OCI-LY3 (cell line): ENCODE measurements at regions not wholly inside any gene's neighbourhood (a gene's known extent, or its start where the extent isn't known, plus 50 kb on each side); places are given as distances from the start of the nearest gene placed in this dataset.

Source experiments
- H2AFZ ChIP-seq: fragments of 200-600, 300-600 bp; shearing (Covaris generic); 2 replicates; pipeline ENCODE4 v1.6.0; 2014; ENCODE audit warnings: antibody characterized with exemption, low read depth, low read length
- H3K27ac ChIP-seq: fragments of 200-600, 300-600 bp; sonication (generic); 2 replicates; pipeline ENCODE4 v1.5.1; 2014; ENCODE audit warnings: mild to moderate bottlenecking, low read length, moderate library complexity, mixed read lengths
- H3K27me3 ChIP-seq: fragments of 200-600, 300-600 bp; sonication (generic); 2 replicates; pipeline ENCODE4 v1.6.1; 2014; ENCODE audit warnings: low read depth, low read length, mixed read lengths
- H3K36me3 ChIP-seq: fragments of 200-600, 300-600 bp; sonication (generic); replicated peaks from 2 replicates; pipeline ENCODE3; 2014; ENCODE audit warnings: low read depth, low read length, mixed read lengths
- H3K4me1 ChIP-seq: fragments of 300-600, 200-600 bp; sonication (generic); 2 replicates; pipeline ENCODE4 v1.6.1; 2014; ENCODE audit warnings: low read length, mixed read lengths
- H3K4me2 ChIP-seq: fragments of 200-600, 300-600 bp; sonication (generic); 2 replicates; pipeline ENCODE4 v1.6.1; 2014; ENCODE audit warnings: low read length, mixed read lengths
- H3K4me3 ChIP-seq: fragments of 300-600, 200-600 bp; sonication (generic); 2 replicates; pipeline ENCODE4 v1.5.1; 2014; ENCODE audit warnings: antibody characterized with exemption, mild to moderate bottlenecking, low read length, moderate library complexity
- H3K79me2 ChIP-seq: fragments of 300-600, 200-600 bp; shearing (Covaris generic); 2 replicates; pipeline ENCODE4 v1.6.1; 2014; ENCODE audit warnings: mild to moderate bottlenecking, low read length, mixed read lengths
- H3K9ac ChIP-seq: fragments of 300-600, 200-600 bp; shearing (Covaris generic); 2 replicates; pipeline ENCODE4 v1.6.0; 2014; ENCODE audit warnings: mild to moderate bottlenecking, low read length, moderate library complexity
- H3K9me3 ChIP-seq: fragments of 200-600, 300-600 bp; shearing (Covaris generic); 2 replicates; pipeline ENCODE4 v1.6.1; 2014; ENCODE audit warnings: low read length, mixed read lengths; ENCODE audit not compliant: insufficient read depth
- H4K20me1 ChIP-seq: fragments of 200-600, 300-600 bp; sonication (generic); 2 replicates; pipeline ENCODE4 v1.6.1; 2016; ENCODE audit warnings: low read length, mixed read lengths; ENCODE audit not compliant: insufficient read depth
- CTCF ChIP-seq: fragments of 200-600, 300-600 bp; sonication (generic); IDR thresholded peaks from 2 replicates; pipeline ENCODE4 v1.5.1; 2014; ENCODE audit warnings: antibody characterized with exemption, low read length, low read depth
- EZH2phosphoT487 ChIP-seq: fragments of 200-600 bp; shearing (Covaris generic); IDR thresholded peaks from 2 replicates; pipeline ENCODE4 v1.6.1; 2018; ENCODE audit warnings: antibody characterized with exemption, mixed run types, low read depth

GRCh38 chr18:29712785-29713184 lies 1329.8 kb downstream of the DSC3 start:
- no peaks in the 10 kb centered on the region for H3K4me1 ChIP-seq
- no peak overlapping the region for H3K9ac ChIP-seq
- no peaks in the 10 kb centered on the region for H3K79me2 ChIP-seq
- H3K4me2 ChIP-seq = no peak overlapping the region
- H4K20me1 ChIP-seq = no peaks in the 10 kb centered on the region
- no peak overlapping the region for H3K27ac ChIP-seq
- TF ChIP-seq EZH2phosphoT487 (no peak), CTCF (no peak)
- H3K9me3 ChIP-seq = no peaks in the 10 kb centered on the region
- H2AFZ ChIP-seq = no peak overlapping the region
- H3K27me3 ChIP-seq = no peaks in the 10 kb centered on the region
- no peaks in the 10 kb centered on the region for H3K36me3 ChIP-seq
- no peak overlapping the region for H3K4me3 ChIP-seq

GRCh38 chr18:29711932-29712331 lies 1330.6 kb downstream of the DSC3 start:
- H3K27me3 ChIP-seq = no peaks in the 10 kb centered on the region
- H3K79me2 ChIP-seq = no peaks in the 10 kb centered on the region
- H3K9ac ChIP-seq = no peak overlapping the region
- no peaks in the 10 kb centered on the region for H3K9me3 ChIP-seq
- no peaks in the 10 kb centered on the region for H3K4me1 ChIP-seq
- no peak overlapping the region for H3K4me3 ChIP-seq
- H3K36me3 ChIP-seq = no peaks in the 10 kb centered on the region
- no peak overlapping the region for H3K27ac ChIP-seq
- TF ChIP-seq CTCF (no peak), EZH2phosphoT487 (no peak)
- no peak overlapping the region for H2AFZ ChIP-seq
- H4K20me1 ChIP-seq = no peaks in the 10 kb centered on the region
- H3K4me2 ChIP-seq = no peak overlapping the region

GRCh38 chr18:29693334-29693733 lies 1349.2 kb downstream of the DSC3 start:
- Histone ChIP-seq H4K20me1 (no peaks in the 10 kb centered on the region), H3K9ac (no peak overlapping the region), H3K4me1 (no peaks in the 10 kb centered on the region), H3K9me3 (no peaks in the 10 kb centered on the region), H2AFZ (no peak overlapping the region), H3K4me3 (no peak overlapping the region), H3K36me3 (no peaks in the 10 kb centered on the region), H3K79me2 (no peaks in the 10 kb centered on the region), H3K4me2 (no peak overlapping the region), H3K27ac (no peak overlapping the region), H3K27me3 (no peaks in the 10 kb centered on the region)
- TF ChIP-seq CTCF = no peak
- no peak for TF ChIP-seq EZH2phosphoT487

GRCh38 chr18:29681578-29681977 lies 1361.0 kb downstream of the DSC3 start:
- H3K27me3 ChIP-seq = no peaks in the 10 kb centered on the region
- no peak overlapping the region for H3K9ac ChIP-seq
- H3K36me3 ChIP-seq = no peaks in the 10 kb centered on the region
- no peaks in the 10 kb centered on the region for H3K79me2 ChIP-seq
- H4K20me1 ChIP-seq = no peaks in the 10 kb centered on the region
- no peaks in the 10 kb centered on the region for H3K9me3 ChIP-seq
- no peak overlapping the region for H3K4me3 ChIP-seq
- H3K4me2 ChIP-seq = no peak overlapping the region
- no peak overlapping the region for H3K27ac ChIP-seq
- no peaks in the 10 kb centered on the region for H3K4me1 ChIP-seq
- TF ChIP-seq EZH2phosphoT487 = no peak
- no peak for TF ChIP-seq CTCF
- H2AFZ ChIP-seq = no peak overlapping the region
